Kidney (tissue), 13 donors: ENCODE measurements at regions not wholly inside any gene's neighbourhood (a gene's known extent, or its start where the extent isn't known, plus 50 kb on each side); places are given as distances from the start of the nearest gene placed in this dataset.

ENCODE experiments used
- DNase-seq, 5 donors: peaks; one replicate each; pipeline ENCODE4 v3.0.0-alpha.2; 2013 to 2020
- FAIRE-seq: peaks from 2 replicates; lab custom pipeline; 2012; peaks lifted over from hg19 to GRCh38; lab: Jason Lieb, UNC
- H3K27ac ChIP-seq, 2 donors: one replicate each; pipeline ENCODE4 v1.7.0; 2013; ENCODE audit warnings: low read depth in 2 of 2, low read length in 2 of 2, inconsistent platforms in 1 of 2
- H3K27me3 ChIP-seq: one replicate; pipeline ENCODE4 v1.7.1; 2013; ENCODE audit warnings: low read length, inconsistent platforms; ENCODE audit not compliant: control insufficient read depth, insufficient read depth
- H3K36me3 ChIP-seq, 3 donors: one replicate each; pipeline versions ENCODE4 v1.7.0 to v1.7.1; 2013; ENCODE audit warnings: low read length in 3 of 3, control low read depth in 1 of 3, inconsistent platforms in 1 of 3; ENCODE audit not compliant: insufficient read depth in 3 of 3, control insufficient read depth in 2 of 3
- H3K4me1 ChIP-seq, 3 donors: one replicate each; pipeline versions ENCODE4 v1.7.0 to v1.7.1; 2013; ENCODE audit warnings: low read length in 3 of 3, inconsistent platforms in 1 of 3, low read depth in 1 of 3; ENCODE audit not compliant: control insufficient read depth in 2 of 3, insufficient read depth in 2 of 3
- H3K4me3 ChIP-seq, 3 donors: one replicate each; pipeline versions ENCODE4 v1.7.0 to v1.8.1; 2013; ENCODE audit warnings: low read length in 3 of 3, control low read depth in 1 of 3, inconsistent platforms in 1 of 3
- H3K9ac ChIP-seq, 3 donors: one replicate each; pipeline versions ENCODE4 v1.7.0 to v1.7.1; 2013; ENCODE audit warnings: low read length in 3 of 3, control low read depth in 1 of 3, inconsistent platforms in 1 of 3
- H3K9me3 ChIP-seq, 3 donors: one replicate each; pipeline versions ENCODE4 v1.7.0 to v1.7.1; 2013; ENCODE audit warnings: low read length in 3 of 3, control low read depth in 1 of 3, inconsistent platforms in 1 of 3; ENCODE audit not compliant: control insufficient read depth in 2 of 3, insufficient read depth in 1 of 3
- CTCF ChIP-seq: IDR thresholded peaks from 3 replicates; pipeline ENCODE4 v1.5.1; 2012; ENCODE audit warnings: mild to moderate bottlenecking, moderate library complexity, borderline replicate concordance; ENCODE audit not compliant: insufficient read depth; ENCODE audit errors: extremely low read depth
- intact Hi-C: fragments of 100-400 bp; cut with DNase I; formaldehyde crosslinking; loops from one replicate; pipeline ENCODE4 v1.11.1; 2022
- donor health status: control.
- donor health status: control.
- donor health status: control.
- donor health status: control.
- donor health status: control.
- donor health status: DM: yes; HTN: yes; CAD: no.
- donor health status: Normal renal cell carcinoma (clear cell type).

DNA sequence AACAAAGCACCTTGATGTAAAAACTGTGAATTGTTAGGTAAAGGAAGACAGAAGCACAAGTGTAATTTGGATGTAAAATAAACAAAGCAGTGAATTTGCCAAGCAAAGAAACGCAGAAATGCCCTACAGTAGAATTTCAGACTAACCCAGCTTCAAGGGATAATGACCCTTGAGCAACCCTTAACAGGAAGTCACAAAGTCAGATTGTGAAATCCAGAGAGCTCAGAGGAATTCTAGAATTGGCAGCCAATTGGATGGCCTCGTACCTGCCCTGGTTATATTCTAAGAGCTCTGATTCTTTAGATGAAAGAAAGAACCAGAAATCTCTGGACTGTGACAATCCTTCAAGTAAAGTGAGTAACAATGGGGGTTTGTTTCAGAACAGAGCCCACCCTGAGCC, 152.7 kb upstream of the CHRM3 start:
- no peak overlapping the region for H3K27ac ChIP-seq
- no peak for DNase-seq
- no peaks in the 10 kb centered on the region for H3K36me3 ChIP-seq
- no peak overlapping the region for H3K9ac ChIP-seq
- no peaks in the 10 kb centered on the region for H3K27me3 ChIP-seq
- no peak overlapping the region for H3K4me3 ChIP-seq
- no peak for TF ChIP-seq CTCF
- intact Hi-C loops = no loop called here
- no peaks in the 10 kb centered on the region for H3K4me1 ChIP-seq
- FAIRE-seq = no peak
- H3K9me3 ChIP-seq = no peaks in the 10 kb centered on the region

- Histone ChIP-seq H3K36me3 (no peaks in the 10 kb centered on the region), H3K9me3 (no peaks in the 10 kb centered on the region), H3K9ac (no peak overlapping the region), H3K4me1 (no peaks in the 10 kb centered on the region), H3K27ac (no peak overlapping the region), H3K27me3 (no peaks in the 10 kb centered on the region), H3K4me3 (no peak overlapping the region)
- DNase-seq = no peak
- no peak for FAIRE-seq
- intact Hi-C loops = no loop called here
- TF ChIP-seq CTCF = no peak
Measured at GRCh38 chr1:239232921-239233320, 153.4 kb upstream of the CHRM3 start.

GRCh38 chr1:239228451-239228850, 157.9 kb upstream of the CHRM3 start:
- intact Hi-C loops = no loop called here
- DNase-seq (no peak), FAIRE-seq (no peak)
- H3K27ac ChIP-seq = no peak overlapping the region
- no peak for TF ChIP-seq CTCF
- peaks cover 0 to 5% (median 0%) of the 10 kb centered on the region in 3 donors for H3K9me3 ChIP-seq
- H3K36me3 ChIP-seq = no peaks in the 10 kb centered on the region
- H3K4me1 ChIP-seq = no peaks in the 10 kb centered on the region
- no peak overlapping the region for H3K4me3 ChIP-seq
- no peak overlapping the region for H3K9ac ChIP-seq
- H3K27me3 ChIP-seq = no peaks in the 10 kb centered on the region

DNA sequence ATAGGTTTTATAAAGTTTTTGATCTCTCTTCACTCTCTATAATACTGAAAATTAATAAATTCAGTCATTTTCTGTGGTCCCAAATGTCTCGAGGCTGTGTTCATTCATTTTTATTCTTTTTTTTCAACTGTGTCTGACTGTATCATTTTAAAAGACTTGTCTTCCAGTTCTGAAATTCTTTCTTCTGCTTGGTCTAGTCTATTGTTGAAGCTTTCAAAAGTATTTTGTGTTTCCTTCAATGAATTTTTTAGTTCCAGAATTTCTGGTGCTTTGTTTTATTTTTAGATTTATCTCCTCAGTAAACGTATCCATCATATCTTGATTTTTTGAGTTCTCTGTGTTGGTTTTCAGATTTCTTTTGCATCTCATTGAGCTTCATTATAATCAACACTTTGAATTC, 161.0 kb upstream of the CHRM3 start:
- Histone ChIP-seq H3K9me3 (peaks cover 0 to 10% (median 0%) of the 10 kb centered on the region in 3 donors), H3K4me3 (no peak overlapping the region), H3K27me3 (no peaks in the 10 kb centered on the region), H3K4me1 (no peaks in the 10 kb centered on the region), H3K27ac (no peak overlapping the region), H3K36me3 (no peaks in the 10 kb centered on the region), H3K9ac (no peak overlapping the region)
- no peak for TF ChIP-seq CTCF
- no peak for FAIRE-seq
- intact Hi-C loops = no loop called here
- no peak for DNase-seq
